ENCODE measurements at regions not wholly inside any gene's neighbourhood (a gene's known extent, or its start where the extent isn't known, plus 50 kb on each side); places are given as distances from the start of the nearest gene placed in this dataset.

DNA sequence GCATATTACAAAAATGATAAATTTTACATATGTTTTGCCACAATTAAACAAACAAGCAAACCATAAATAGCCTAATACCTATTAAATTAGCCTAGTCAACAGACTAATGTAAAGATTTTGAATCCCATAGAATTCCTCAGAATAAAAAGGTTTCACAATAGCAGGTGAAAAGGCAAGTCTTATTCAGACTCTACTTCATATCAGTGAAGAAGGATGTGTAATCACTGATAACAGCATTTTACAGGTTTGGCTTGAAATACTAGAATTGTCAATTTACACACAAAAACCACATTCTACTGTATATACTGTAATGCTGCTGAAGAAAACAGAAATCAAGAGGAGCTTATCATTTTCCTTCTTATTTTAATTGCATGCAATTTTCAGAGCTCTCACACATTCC, 90.8 kb upstream of the SSTR1 start:
- no peak for DNase-seq (ENCODE audit: low spot score)

DNA sequence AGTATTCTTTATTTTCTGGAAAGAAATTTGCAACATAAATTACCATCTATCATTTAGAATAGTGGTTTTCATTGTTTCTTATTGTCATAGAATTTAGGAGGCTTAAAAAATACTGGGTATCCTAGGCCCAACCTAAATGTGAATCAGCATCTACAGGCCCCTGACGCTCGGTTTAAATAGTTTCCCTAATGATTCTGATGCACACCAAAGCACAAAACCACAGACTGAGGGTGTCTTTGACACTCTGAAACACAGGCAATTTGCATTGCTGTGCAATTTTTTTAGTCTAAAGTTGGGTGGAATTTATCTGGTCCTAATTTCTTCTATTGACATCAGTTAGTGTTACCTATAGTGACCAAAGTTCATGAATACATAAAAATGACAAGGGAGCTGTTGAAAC, 87.6 kb upstream of the SSTR1 start:
- no peak for DNase-seq (ENCODE audit: low spot score)

DNA sequence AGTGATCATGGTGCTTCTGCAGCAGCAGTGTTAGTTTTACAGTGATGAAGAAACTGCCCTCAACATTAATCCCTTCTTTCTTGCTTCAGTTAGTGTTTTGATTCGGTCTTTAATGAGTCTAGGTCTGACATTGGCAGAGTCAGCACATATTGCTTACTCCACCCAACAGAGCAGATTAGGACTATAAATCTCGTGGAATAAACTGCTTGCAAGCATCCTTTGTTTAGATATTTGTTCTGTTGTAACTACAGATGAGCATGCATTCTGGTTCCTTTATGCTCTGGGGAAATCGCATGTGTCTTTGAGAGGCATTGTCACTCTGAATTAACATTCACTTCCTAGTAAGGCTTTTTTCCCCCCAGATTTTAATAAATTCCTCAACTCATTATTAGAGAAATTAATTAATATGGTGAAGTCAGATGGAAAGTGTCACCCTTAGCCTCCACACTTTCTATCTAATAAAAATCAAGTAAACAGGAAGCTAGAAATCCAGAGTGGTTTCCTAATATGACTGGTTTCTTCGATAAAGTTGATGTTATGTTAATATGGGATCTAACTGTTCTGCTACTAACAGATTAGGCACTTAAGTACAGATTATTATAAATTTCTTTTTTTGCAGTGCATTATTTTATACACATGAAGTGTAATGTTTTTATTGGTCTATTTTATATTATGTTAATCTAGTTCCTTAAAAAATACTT, 86.2 kb upstream of the SSTR1 start:
- DNase-seq (ENCODE audit: low spot score), result no peak

DNA sequence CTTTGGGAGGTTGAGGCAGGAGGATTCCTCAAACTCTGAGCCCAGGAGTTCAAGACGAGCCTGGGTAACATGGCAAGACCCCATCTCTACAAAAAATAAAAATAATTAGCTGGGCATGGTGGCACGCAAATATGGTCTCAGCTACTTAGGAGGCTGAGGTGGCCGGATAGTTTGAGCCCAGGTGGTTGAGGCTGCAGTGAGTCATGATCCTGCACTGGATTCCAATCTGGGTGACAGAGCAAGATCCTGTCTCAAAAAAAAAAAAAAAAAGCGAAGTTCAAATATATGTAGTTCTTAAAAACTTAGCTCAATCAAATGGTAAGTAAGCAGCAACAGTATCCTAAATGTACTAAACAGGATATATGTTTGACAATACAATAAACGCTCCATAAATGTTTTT, 85.5 kb upstream of the SSTR1 start:
- DNase-seq (ENCODE audit: low spot score), result no peak

- no peak for DNase-seq (ENCODE audit: low spot score)
These were observed 83.2 kb upstream of the SSTR1 start for GRCh38 chr14:38124506-38124905.

DNA sequence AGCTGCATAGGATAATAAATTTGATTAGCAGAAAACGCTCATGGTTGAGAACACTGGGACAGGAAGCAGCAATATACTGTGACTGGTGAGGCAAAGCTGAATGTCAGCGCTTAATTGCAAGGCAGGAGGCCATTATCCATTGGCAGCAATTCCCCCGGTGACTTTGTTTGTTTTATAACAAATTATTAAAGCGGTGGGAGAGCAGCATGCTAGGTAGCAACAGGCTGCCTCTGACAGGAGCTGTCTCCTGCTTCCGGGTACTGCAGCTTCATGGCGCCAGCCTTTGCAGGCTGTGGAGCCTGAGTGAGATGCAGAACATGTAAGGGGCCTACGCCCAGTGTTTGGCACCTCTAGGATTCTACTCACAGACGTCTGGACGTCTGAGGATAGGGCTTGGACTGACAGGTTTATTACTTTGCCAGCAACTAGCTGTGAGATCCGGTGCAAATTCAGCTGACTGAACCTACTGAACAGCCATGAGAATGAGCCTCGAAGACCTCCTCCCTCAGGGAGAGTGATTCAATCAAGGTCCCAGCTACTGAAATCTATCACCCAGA, 82.1 kb upstream of the SSTR1 start:
- no peak for DNase-seq (ENCODE audit: low spot score)

DNA sequence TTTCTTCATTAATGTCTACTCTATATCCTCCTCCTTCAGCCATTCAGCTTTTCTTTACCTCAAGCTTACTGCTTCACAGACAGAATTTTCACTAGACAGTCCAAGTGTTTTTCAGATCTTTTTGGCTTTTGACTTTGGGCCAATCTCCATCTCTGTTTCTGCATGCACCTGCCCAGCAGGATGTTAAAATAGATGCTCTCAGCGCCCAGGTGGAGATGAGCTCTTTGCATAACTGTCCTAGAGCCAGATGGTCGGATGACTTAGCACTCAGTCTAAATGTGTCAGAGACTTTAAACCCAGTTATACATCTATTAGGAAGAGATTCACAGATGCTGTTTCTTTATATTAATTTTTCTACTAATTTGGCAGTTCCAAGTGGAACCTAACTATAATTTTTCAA, 80.3 kb upstream of the SSTR1 start:
- no peak for DNase-seq (ENCODE audit: low spot score)

DNA sequence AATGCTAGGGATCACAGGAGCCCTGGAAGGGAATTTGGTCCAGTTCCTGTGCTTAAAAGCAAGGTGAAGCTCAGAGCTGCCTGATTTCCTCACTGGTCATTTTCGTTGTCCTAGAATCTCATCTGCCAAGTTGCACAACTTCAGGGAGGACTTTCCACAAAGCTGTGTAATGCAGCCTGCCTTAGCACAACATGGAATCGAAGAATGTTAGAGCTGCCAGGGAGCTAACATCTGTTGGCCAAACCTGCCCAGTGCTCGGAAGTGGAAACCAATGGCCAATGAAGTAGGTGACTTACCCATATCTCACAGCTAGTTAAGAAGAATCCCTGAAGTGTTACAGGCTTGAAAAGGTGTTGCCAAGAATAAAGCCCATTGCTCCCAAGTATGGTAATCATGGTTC, 79.9 kb upstream of the SSTR1 start:
- DNase-seq (ENCODE audit: low spot score), result no peak

DNA sequence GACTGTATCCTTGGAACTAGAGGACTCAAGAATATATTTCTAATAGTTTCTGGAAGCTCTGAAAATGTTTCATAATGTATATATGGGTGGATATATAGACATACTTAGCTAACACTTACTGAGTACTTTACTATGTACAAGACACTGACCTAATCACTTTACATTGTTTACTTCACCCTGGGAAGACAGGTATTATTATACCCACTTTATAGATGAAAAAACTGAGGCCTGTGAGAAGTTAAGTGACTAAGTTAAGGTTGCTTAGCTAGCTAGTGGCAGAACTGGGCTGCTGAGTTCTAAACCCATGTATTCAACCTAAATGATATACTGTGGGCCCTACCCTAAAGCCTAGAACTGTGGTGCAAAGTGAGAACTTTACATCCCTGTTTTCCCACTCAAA, 79.1 kb upstream of the SSTR1 start:
- no peak for DNase-seq (ENCODE audit: low spot score)

- DNase-seq (ENCODE audit: low spot score), result no peak
These were observed 78.5 kb upstream of the SSTR1 start for GRCh38 chr14:38129192-38129591.

GRCh38 chr14:38129705-38130104, 78.0 kb upstream of the SSTR1 start:
- no peak for DNase-seq (ENCODE audit: low spot score)

GRCh38 chr14:38134416-38135030, 73.2 kb upstream of the SSTR1 start:
- DNase-seq (ENCODE audit: low spot score), result no peak

DNA sequence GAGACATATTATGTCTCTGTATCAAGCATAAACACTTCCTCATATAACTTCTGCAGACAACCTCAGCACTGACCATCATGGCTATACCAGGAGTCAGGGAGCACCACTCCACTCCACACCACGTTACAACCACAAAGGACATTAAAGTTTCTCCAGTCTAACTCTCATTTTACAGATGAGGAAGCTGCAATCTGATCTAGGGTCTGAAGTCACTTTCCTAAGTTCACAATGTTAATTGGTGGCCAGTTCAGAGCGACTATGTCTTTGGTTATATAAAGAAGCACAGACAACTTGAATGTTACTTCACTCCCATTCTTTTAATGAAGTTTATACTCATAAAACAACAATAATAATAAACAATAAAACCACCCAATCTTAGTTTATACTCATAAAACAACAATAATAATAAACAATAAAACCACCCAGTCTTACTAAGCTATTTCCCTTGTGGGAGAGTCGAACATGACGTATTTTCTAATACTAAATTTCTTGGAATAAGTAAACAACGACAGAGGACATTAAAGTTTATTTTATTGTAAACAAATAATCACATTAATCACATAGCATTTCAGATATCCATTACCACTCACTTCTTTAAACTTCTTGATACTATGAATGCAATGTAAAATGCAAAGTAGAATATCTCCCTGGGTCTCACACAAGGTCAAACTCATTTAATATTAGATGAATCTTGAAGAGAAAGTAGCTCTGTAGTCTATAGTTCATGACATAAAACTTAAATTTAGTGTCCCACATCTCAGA, 72.4 kb upstream of the SSTR1 start:
- no peak for DNase-seq (ENCODE audit: low spot score)

- no peak for DNase-seq (ENCODE audit: low spot score)
These were observed 70.7 kb upstream of the SSTR1 start for GRCh38 chr14:38137005-38137404.

- DNase-seq (ENCODE audit: low spot score), result no peak
These were observed 69.1 kb upstream of the SSTR1 start for GRCh38 chr14:38138473-38139138.

DNA sequence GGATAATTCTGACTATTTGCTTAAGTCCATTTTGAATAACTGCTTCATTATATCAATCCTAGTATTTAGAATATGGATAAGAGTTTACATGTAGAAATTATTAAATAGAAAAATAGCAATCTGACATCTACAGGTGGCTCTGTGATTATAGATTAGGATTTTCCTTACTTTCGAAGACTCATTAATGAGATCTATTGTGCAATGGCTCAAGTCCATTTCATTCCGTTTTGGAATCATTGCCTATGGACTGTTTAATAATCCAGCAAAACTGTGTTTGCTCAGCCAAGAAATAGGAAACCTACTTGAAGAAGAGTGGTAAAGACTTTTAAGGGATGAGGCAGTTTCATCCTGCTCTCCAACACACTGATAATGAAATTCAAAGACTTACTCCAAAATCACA, 67.8 kb upstream of the SSTR1 start:
- DNase-seq (ENCODE audit: low spot score), result no peak

- no peak for DNase-seq (ENCODE audit: low spot score)
These were observed 64.5 kb upstream of the SSTR1 start for GRCh38 chr14:38143170-38143569.

DNA sequence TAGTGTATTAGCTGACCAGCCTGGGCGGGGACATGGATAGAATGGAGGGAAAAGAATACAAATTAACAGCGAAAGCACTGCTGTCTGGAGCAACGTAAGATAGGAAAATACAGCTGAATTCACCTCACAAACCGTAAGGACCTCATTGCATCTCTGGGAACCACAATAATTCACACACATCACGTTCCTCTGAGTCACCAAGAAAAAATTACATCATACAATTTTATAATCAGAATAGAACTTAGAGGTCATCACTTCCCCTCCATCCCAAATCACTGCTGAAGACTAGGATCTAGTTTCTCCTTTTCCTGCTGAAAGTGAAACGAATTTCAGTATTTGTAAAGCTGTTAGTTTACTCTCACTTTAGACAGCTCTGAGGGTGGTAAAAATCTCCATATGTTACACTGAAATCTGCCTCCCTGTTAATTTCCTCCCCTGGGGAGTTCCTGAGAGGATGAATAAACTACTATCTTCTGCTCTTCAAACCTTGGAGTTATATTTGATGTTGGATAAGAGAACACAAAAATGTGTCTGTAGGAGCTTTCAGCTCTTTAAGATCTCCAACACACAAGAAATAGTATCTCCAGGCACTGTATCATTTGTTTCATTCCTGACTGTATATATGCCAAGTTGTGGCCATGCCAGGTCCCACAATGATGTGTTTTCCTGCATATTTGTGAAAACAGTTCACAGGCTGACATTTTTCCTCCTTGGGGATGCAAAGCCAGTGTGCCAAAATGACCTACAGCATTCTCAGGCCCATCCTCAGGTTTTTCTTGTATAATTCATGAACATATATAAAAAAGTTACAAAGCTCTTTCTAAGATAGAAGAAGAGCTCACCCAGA, 63.8 kb upstream of the SSTR1 start:
- DNase-seq (ENCODE audit: low spot score), result no peak

GRCh38 chr14:38145142-38145541, 62.6 kb upstream of the SSTR1 start:
- DNase-seq (ENCODE audit: low spot score), result no peak

GRCh38 chr14:38150075-38150474, 57.6 kb upstream of the SSTR1 start:
- DNase-seq (ENCODE audit: low spot score), result no peak
